ENCODE measurements at regions not wholly inside any gene's neighbourhood (a gene's known extent, or its start where the extent isn't known, plus 50 kb on each side); places are given as distances from the start of the nearest gene placed in this dataset.

- peaks cover 67% of the 10 kb centered on the region for H3K9me3 Mint-ChIP-seq
- ATAC-seq: no peak
- no peak overlapping the region for H3K27ac Mint-ChIP-seq
- POLR2A ChIA-PET: no interaction called here
- CTCF ChIA-PET: no interaction called here
- no peak overlapping the region for H3K4me3 Mint-ChIP-seq
- no peak for DNase-seq (ENCODE audit: low spot score)
- no peak for TF ChIP-seq HMGA2 (CRISPR knock-in tag; IDR thresholded peaks at IDR 0.05)
- peaks cover 68% of the 10 kb centered on the region for H3K36me3 Mint-ChIP-seq
- peaks cover 19% of the 10 kb centered on the region for H3K27me3 Mint-ChIP-seq (ENCODE audit: low read depth)
- no peaks in the 10 kb centered on the region for H3K4me1 Mint-ChIP-seq
These were observed 1735.9 kb downstream of the TP53TG3F start for GRCh38 chr16:35195173-35195863.

GRCh38 chr16:35195864-35196216 is 1736.4 kb downstream of the TP53TG3F start:
- Mint-ChIP-seq H3K36me3 (peaks cover 73% of the 10 kb centered on the region), H3K4me1 (no peaks in the 10 kb centered on the region), H3K27ac (no peak overlapping the region), H3K9me3 (peaks cover 68% of the 10 kb centered on the region), H3K4me3 (no peak overlapping the region), H3K27me3 (ENCODE audit: low read depth) (peaks cover 19% of the 10 kb centered on the region)
- POLR2A ChIA-PET: no interaction called here
- ATAC-seq: no peak
- DNase-seq (ENCODE audit: low spot score): no peak
- TF ChIP-seq, protein P1, sequence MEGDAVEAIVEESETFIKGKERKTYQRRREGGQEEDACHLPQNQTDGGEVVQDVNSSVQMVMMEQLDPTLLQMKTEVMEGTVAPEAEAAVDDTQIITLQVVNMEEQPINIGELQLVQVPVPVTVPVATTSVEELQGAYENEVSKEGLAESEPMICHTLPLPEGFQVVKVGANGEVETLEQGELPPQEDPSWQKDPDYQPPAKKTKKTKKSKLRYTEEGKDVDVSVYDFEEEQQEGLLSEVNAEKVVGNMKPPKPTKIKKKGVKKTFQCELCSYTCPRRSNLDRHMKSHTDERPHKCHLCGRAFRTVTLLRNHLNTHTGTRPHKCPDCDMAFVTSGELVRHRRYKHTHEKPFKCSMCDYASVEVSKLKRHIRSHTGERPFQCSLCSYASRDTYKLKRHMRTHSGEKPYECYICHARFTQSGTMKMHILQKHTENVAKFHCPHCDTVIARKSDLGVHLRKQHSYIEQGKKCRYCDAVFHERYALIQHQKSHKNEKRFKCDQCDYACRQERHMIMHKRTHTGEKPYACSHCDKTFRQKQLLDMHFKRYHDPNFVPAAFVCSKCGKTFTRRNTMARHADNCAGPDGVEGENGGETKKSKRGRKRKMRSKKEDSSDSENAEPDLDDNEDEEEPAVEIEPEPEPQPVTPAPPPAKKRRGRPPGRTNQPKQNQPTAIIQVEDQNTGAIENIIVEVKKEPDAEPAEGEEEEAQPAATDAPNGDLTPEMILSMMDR (IDR thresholded peaks at IDR 0.05): no peak
- TF ChIP-seq NFYB (CRISPR knock-in tag; conservative IDR thresholded peaks at IDR 0.05; ENCODE audit: low read depth) (no peak), ELF4 (CRISPR knock-in tag; IDR thresholded peaks at IDR 0.05; ENCODE audit: low read depth) (no peak), CDX4 (CRISPR knock-in tag; IDR thresholded peaks at IDR 0.05; ENCODE audit: borderline replicate concordance) (no peak), ATF1 (CRISPR knock-in tag; IDR thresholded peaks at IDR 0.05) (no peak), NFE2L1 (CRISPR knock-in tag; IDR thresholded peaks at IDR 0.05) (no peak), E2F4 (CRISPR knock-in tag; IDR thresholded peaks at IDR 0.05; ENCODE audit: borderline replicate concordance, low read depth) (no peak), ERG (CRISPR knock-in tag; IDR thresholded peaks at IDR 0.05) (no peak), RELA (CRISPR knock-in tag; IDR thresholded peaks at IDR 0.05; ENCODE audit: borderline replicate concordance) (no peak), KAT7 (CRISPR knock-in tag; IDR thresholded peaks at IDR 0.05; ENCODE audit: borderline replicate concordance) (no peak), TEAD1 (CRISPR knock-in tag; IDR thresholded peaks at IDR 0.05) (no peak), ZNF232 (CRISPR knock-in tag; IDR thresholded peaks at IDR 0.05) (no peak), ZBTB21 (CRISPR knock-in tag; IDR thresholded peaks at IDR 0.05; ENCODE audit: borderline replicate concordance) (no peak)
- TF ChIP-seq, protein P2, sequence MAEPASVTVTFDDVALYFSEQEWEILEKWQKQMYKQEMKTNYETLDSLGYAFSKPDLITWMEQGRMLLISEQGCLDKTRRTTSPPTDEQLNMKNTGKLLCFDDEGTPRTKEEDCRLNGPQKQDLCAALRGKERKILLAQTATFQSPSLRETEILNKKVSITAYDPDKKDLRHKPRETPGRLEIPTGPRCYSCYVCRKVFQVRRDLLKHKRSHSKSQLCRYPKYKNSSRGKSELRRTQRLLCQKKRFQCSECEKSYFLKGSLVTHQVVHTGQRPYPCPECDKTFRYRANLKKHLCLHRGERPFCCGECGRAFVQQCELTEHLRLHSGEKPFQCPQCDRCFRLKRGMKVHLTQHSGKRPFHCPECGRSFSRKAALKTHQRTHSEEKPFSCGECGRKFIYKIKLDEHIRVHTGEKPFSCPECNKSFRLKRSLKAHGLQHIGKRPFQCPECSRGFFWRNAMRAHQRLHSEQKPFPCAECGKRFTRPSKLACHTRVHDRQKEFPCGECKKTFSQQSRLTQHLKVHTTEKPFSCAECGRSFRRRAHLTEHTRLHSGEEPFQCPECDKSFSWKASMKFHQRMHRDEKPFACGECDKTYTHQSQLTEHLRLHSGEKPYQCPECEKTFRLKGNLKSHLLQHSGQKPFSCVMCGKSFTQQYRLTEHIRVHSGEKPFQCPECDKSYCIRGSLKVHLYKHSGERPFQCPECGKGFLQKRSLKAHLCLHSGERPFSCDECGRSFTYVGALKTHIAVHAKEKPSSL (CRISPR knock-in tag; conservative IDR thresholded peaks at IDR 0.05): no peak
- CTCF ChIA-PET: no interaction called here

GRCh38 chr16:35196313-35196712 is 1736.9 kb downstream of the TP53TG3F start:
- Mint-ChIP-seq H3K36me3 (peaks cover 78% of the 10 kb centered on the region), H3K27me3 (ENCODE audit: low read depth) (peaks cover 19% of the 10 kb centered on the region), H3K4me3 (no peak overlapping the region), H3K4me1 (no peaks in the 10 kb centered on the region), H3K9me3 (peaks cover 71% of the 10 kb centered on the region), H3K27ac (no peak overlapping the region)
- ChIA-PET CTCF (no interaction called here), POLR2A (no interaction called here)
- ATAC-seq (no peak), DNase-seq (ENCODE audit: low spot score) (no peak)
- TF ChIP-seq NR2C2 (CRISPR knock-in tag; IDR thresholded peaks at IDR 0.05) (no peak), KAT7 (CRISPR knock-in tag; IDR thresholded peaks at IDR 0.05; ENCODE audit: borderline replicate concordance) (no peak)
- TF ChIP-seq, protein P3, sequence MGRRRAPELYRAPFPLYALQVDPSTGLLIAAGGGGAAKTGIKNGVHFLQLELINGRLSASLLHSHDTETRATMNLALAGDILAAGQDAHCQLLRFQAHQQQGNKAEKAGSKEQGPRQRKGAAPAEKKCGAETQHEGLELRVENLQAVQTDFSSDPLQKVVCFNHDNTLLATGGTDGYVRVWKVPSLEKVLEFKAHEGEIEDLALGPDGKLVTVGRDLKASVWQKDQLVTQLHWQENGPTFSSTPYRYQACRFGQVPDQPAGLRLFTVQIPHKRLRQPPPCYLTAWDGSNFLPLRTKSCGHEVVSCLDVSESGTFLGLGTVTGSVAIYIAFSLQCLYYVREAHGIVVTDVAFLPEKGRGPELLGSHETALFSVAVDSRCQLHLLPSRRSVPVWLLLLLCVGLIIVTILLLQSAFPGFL (CRISPR knock-in tag; IDR thresholded peaks at IDR 0.05; ENCODE audit: borderline replicate concordance): no peak

All from WTC11 (cell line).